GM12865 (cell line): ENCODE measurements at regions not wholly inside any gene's neighbourhood (a gene's known extent, or its start where the extent isn't known, plus 50 kb on each side); places are given as distances from the start of the nearest gene placed in this dataset.
A peak's percentile ranks its signal among the peaks of the same experiment; 100 is the strongest.

Experiments
- DNase-seq: peaks from one replicate; pipeline ENCODE4 v3.0.0; 2010; ENCODE audit warnings: low read depth
- H3K4me3 ChIP-seq: 2 replicates; pipeline ENCODE4 v1.5.1; 2011; ENCODE audit warnings: mild to moderate bottlenecking, low read depth, low read length, control low read depth
- TF ChIP-seq, protein P1 (sequence below): IDR thresholded peaks from 2 replicates; pipeline ENCODE4 v1.5.1; 2011; ENCODE audit warnings: low read length, control low read depth, low read depth, inconsistent platforms; ENCODE audit not compliant: insufficient read depth; ENCODE audit errors: missing control alignments

DNA sequence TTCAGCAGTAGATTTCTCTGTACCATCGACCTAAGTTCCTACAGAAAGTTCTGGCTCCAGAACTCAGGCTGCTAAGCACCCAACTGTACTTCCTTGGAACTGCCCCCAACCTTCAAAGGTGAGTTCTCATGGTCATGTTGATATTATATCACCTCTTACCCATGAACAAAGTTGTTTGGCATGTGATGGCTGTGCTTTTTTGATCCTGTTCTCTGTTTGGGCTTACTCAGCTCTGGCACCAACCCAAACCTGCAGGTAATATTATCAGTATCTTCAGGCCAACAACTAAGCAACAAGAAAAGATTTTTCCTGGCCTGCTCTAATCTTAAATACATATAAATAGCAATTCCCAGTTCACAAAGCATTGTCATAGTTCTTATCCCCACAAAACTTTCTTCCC lies 318.7 kb upstream of the LMCD1 start:
- H3K4me3 ChIP-seq = no peak overlapping the region
- TF ChIP-seq, protein P1, sequence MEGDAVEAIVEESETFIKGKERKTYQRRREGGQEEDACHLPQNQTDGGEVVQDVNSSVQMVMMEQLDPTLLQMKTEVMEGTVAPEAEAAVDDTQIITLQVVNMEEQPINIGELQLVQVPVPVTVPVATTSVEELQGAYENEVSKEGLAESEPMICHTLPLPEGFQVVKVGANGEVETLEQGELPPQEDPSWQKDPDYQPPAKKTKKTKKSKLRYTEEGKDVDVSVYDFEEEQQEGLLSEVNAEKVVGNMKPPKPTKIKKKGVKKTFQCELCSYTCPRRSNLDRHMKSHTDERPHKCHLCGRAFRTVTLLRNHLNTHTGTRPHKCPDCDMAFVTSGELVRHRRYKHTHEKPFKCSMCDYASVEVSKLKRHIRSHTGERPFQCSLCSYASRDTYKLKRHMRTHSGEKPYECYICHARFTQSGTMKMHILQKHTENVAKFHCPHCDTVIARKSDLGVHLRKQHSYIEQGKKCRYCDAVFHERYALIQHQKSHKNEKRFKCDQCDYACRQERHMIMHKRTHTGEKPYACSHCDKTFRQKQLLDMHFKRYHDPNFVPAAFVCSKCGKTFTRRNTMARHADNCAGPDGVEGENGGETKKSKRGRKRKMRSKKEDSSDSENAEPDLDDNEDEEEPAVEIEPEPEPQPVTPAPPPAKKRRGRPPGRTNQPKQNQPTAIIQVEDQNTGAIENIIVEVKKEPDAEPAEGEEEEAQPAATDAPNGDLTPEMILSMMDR = no peak
- DNase-seq = no peak

DNA sequence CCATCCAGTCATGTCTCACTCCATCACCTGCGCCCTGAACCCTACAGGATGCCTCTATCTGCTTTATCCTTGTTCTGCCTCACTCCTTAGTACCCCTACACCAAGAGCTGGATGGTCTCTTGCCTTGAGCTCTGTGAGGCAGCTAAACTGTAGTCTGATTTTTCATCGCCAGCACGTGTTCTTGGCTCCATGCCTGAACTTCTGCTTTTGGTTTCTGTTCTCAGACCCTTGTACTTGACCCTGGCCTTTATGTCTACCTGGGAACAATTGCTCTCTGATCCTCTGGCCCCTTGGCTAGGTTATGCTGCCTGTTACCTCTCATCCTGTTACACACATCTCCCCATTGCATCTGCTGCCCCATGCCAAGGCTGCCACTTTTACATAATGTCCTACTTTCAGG lies 318.0 kb upstream of the LMCD1 start:
- DNase-seq = peak; percentile 43
- TF ChIP-seq, protein P1 = no peak
- H3K4me3 ChIP-seq = no peak overlapping the region

DNA sequence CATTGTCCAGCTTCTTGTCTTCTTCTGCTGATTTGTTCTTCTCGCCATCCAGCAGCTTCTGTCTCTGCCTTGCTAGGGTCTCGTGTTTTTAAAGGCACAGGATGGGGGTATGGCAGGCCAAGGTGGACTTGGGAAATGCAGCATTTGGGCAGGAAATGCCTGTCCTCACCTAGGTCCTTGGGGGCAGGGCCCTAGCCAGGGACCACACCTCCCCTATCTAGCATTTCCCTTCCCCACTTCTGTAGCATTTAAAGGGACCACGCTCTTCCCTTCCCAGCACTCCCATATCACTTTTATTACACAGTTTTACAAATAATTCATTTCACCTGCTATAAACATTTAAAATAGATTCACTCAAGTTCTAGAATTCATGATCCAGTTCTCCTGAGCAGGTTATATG lies 315.4 kb upstream of the LMCD1 start:
- no peak overlapping the region for H3K4me3 ChIP-seq
- no peak for DNase-seq
- TF ChIP-seq, protein P1 = no peak

DNA sequence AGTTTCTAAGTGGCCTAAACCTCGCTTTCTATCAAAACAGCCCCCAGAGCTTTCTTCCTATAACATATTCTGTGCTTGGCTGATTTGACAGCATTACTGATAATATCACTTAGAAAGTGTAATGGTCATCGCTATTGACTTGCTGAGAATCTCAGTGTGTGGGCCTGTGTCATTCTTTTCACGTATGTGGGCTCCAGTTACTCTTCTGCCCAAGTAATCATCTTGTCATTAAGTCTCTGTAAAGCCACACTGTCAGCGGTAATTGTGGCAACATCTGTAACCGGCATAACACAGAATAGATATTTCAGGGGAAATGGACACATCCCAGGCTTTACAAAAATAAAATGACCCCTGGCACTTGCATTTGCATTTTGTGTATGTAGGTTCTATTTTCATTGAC lies 313.6 kb upstream of the LMCD1 start:
- no peak for DNase-seq
- TF ChIP-seq, protein P1 = no peak
- no peak overlapping the region for H3K4me3 ChIP-seq

DNA sequence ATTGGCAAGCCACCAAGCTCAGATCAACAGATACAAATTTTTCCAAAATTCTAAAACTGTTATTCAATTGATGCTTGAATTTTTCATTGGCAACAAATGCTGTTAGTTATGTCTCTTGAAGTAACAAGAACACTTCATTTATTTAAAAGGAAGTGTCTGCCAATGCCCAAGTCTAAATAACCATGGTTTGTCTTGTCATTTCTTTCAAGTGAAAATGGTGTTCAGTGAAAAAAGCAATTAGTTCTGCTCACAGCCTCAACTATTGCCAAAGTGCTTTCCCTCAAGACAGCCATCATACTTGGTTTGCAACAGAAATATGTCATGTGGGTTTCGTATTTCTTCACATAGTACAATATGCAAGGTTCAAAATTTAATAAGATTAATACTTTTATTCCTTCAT lies 312.6 kb upstream of the LMCD1 start:
- TF ChIP-seq, protein P1 = no peak
- no peak for DNase-seq
- no peak overlapping the region for H3K4me3 ChIP-seq

DNA sequence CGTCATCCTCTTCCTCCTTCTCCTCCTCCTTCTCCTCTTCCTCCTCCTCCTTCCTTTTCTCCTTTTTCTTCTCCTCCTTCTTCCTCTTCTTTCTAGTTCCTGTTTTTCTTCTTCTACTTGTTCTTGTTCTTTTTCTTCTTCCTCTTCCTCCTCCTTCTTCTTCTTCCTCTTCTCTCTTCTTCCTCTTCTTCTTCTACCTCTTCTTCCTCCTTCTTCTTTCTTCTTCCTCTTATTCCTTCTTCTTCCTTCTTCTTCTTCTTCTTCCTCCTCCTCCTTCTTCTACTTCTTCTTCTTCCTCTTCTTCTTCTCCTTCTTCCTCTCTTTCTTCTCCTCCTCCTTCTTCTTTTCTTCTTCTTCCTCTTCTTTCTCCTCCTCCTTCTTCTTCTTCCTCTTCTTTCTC lies 310.2 kb upstream of the LMCD1 start:
- DNase-seq = no peak
- no peak overlapping the region for H3K4me3 ChIP-seq
- TF ChIP-seq, protein P1 = no peak

DNA sequence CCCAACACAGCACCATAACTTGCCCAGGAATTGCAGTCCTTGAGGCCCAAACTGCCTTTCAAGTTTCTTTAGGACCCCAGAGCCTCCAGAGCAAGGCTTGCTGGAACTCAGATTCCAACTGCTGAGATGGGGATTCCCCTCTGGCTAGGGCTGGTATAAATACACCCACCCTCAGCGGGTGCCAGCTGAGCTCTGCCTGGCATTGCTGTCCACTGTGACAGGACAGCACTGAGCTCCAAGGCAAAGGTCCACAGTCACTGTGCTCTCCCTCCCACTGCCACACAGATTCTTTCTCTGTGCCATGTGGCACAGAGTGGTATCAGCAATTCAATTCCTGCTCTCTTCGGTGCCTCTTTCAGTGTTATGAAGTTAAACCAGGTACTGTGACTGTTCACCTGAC lies 304.2 kb upstream of the LMCD1 start:
- TF ChIP-seq, protein P1 = no peak

More for the DNA sequence above, 304.2 kb upstream of the LMCD1 start:
- no peak overlapping the region for H3K4me3 ChIP-seq
- no peak for DNase-seq
